Dendritic cell treated with granulocyte-macrophage colony-stimulating factor and Interleukin-4, amounts not matched to agents 40 ng/mL and 50 ng/mL, for 4 days (primary cell): ENCODE measurements at regions not wholly inside any gene's neighbourhood (a gene's known extent, or its start where the extent isn't known, plus 50 kb on each side); places are given as distances from the start of the nearest gene placed in this dataset.

Experiments
- H3K27ac Mint-ChIP-seq: one replicate; pipeline ENCODE4 v1.8.0; 2022; ENCODE audit warnings: mild to moderate bottlenecking, mixed read lengths
- H3K27me3 Mint-ChIP-seq: one replicate; pipeline ENCODE4 v1.8.0; 2022; ENCODE audit warnings: mild to moderate bottlenecking, mixed read lengths
- H3K36me3 Mint-ChIP-seq: one replicate; pipeline ENCODE4 v1.8.0; 2022; ENCODE audit warnings: low read depth, mixed read lengths
- H3K4me1 Mint-ChIP-seq: one replicate; pipeline ENCODE4 v1.8.0; 2022; ENCODE audit warnings: low read depth, mixed read lengths
- H3K4me3 Mint-ChIP-seq: one replicate; pipeline ENCODE4 v1.8.0; 2022; ENCODE audit warnings: mild to moderate bottlenecking, moderate library complexity, mixed read lengths
- H3K9me3 Mint-ChIP-seq: one replicate; pipeline ENCODE4 v1.8.0; 2022; ENCODE audit warnings: mixed read lengths
- intact Hi-C: fragments of 100-400 bp; cut with micrococcal nuclease; formaldehyde crosslinking; loops from one replicate; pipeline ENCODE4 v1.15.0; 2022

GRCh38 chr18:61738042-61738441, 154.8 kb downstream of the RNF152 start:
- peaks cover 3% of the 10 kb centered on the region for H3K27me3 Mint-ChIP-seq
- intact Hi-C loops: no loop called here
- H3K4me3 Mint-ChIP-seq: no peak overlapping the region
- H3K27ac Mint-ChIP-seq: peak overlapping the region; percentile 78
- H3K36me3 Mint-ChIP-seq: no peaks in the 10 kb centered on the region
- peaks cover 46% of the 10 kb centered on the region for H3K4me1 Mint-ChIP-seq
- H3K9me3 Mint-ChIP-seq: no peaks in the 10 kb centered on the region

GRCh38 chr18:61736133-61736532, 156.7 kb downstream of the RNF152 start:
- Mint-ChIP-seq H3K27ac (no peak overlapping the region), H3K9me3 (no peaks in the 10 kb centered on the region), H3K27me3 (peaks cover 5% of the 10 kb centered on the region), H3K4me3 (no peak overlapping the region), H3K36me3 (no peaks in the 10 kb centered on the region), H3K4me1 (peaks cover 44% of the 10 kb centered on the region)
- intact Hi-C loops: no loop called here

GRCh38 chr18:61735564-61736102, 157.2 kb downstream of the RNF152 start:
- Mint-ChIP-seq H3K4me3 (no peak overlapping the region), H3K27me3 (peaks cover 5% of the 10 kb centered on the region), H3K4me1 (peaks cover 42% of the 10 kb centered on the region), H3K27ac (no peak overlapping the region), H3K36me3 (no peaks in the 10 kb centered on the region), H3K9me3 (no peaks in the 10 kb centered on the region)
- intact Hi-C loops: no loop called here

- Mint-ChIP-seq H3K27ac (no peak overlapping the region), H3K4me3 (no peak overlapping the region), H3K27me3 (peaks cover 7% of the 10 kb centered on the region), H3K36me3 (no peaks in the 10 kb centered on the region), H3K9me3 (no peaks in the 10 kb centered on the region), H3K4me1 (peaks cover 36% of the 10 kb centered on the region)
- intact Hi-C loops: no loop called here
Observed at GRCh38 chr18:61734396-61734795, 158.4 kb downstream of the RNF152 start.

GRCh38 chr18:61732854-61733253, 160.0 kb downstream of the RNF152 start:
- no peaks in the 10 kb centered on the region for H3K36me3 Mint-ChIP-seq

GRCh38 chr18:61731693-61732376, 161.0 kb downstream of the RNF152 start:
- intact Hi-C loops: no loop called here
- H3K4me3 Mint-ChIP-seq: no peak overlapping the region

More at GRCh38 chr18:61732854-61733253, 160.0 kb downstream of the RNF152 start:
- Mint-ChIP-seq H3K4me1 (peaks cover 21% of the 10 kb centered on the region), H3K4me3 (no peak overlapping the region), H3K27me3 (peaks cover 15% of the 10 kb centered on the region), H3K9me3 (no peaks in the 10 kb centered on the region), H3K27ac (no peak overlapping the region)
- intact Hi-C loops: no loop called here

GRCh38 chr18:61731178-61731577, 161.6 kb downstream of the RNF152 start:
- Mint-ChIP-seq H3K4me3 (no peak overlapping the region), H3K4me1 (peaks cover 18% of the 10 kb centered on the region), H3K9me3 (peaks cover 12% of the 10 kb centered on the region), H3K27ac (no peak overlapping the region), H3K27me3 (peaks cover 16% of the 10 kb centered on the region), H3K36me3 (no peaks in the 10 kb centered on the region)
- intact Hi-C loops: no loop called here

More at GRCh38 chr18:61731693-61732376, 161.0 kb downstream of the RNF152 start:
- Mint-ChIP-seq H3K9me3 (peaks cover 5% of the 10 kb centered on the region), H3K36me3 (no peaks in the 10 kb centered on the region), H3K4me1 (peaks cover 18% of the 10 kb centered on the region), H3K27ac (no peak overlapping the region), H3K27me3 (peaks cover 15% of the 10 kb centered on the region)

- Mint-ChIP-seq H3K27ac (no peak overlapping the region), H3K36me3 (no peaks in the 10 kb centered on the region), H3K4me1 (peaks cover 18% of the 10 kb centered on the region), H3K9me3 (peaks cover 25% of the 10 kb centered on the region), H3K4me3 (no peak overlapping the region), H3K27me3 (peaks cover 25% of the 10 kb centered on the region)
- intact Hi-C loops: loop anchor here (10.0 kb wide), 1 partner anchor 95 kb away; no protein-coding TSS in a partner anchor
Observed at GRCh38 chr18:61729322-61729721, 163.5 kb downstream of the RNF152 start.

- peaks cover 25% of the 10 kb centered on the region for H3K9me3 Mint-ChIP-seq
- H3K4me1 Mint-ChIP-seq: peaks cover 7% of the 10 kb centered on the region
- intact Hi-C loops: loop anchor here (10.0 kb wide), 1 partner anchor 97 kb away; no protein-coding TSS in a partner anchor
- no peak overlapping the region for H3K27ac Mint-ChIP-seq
- peaks cover 31% of the 10 kb centered on the region for H3K27me3 Mint-ChIP-seq
- no peak overlapping the region for H3K4me3 Mint-ChIP-seq
- H3K36me3 Mint-ChIP-seq: no peaks in the 10 kb centered on the region
Observed at GRCh38 chr18:61727241-61728193, 165.3 kb downstream of the RNF152 start.

- H3K4me1 Mint-ChIP-seq: no peaks in the 10 kb centered on the region
- intact Hi-C loops: loop anchor here (10.0 kb wide), 1 partner anchor 100 kb away; no protein-coding TSS in a partner anchor
- H3K27ac Mint-ChIP-seq: no peak overlapping the region
- no peaks in the 10 kb centered on the region for H3K36me3 Mint-ChIP-seq
- peaks cover 41% of the 10 kb centered on the region for H3K27me3 Mint-ChIP-seq
- no peak overlapping the region for H3K4me3 Mint-ChIP-seq
- peaks cover 25% of the 10 kb centered on the region for H3K9me3 Mint-ChIP-seq
Observed at GRCh38 chr18:61724532-61724931, 168.3 kb downstream of the RNF152 start.

- Mint-ChIP-seq H3K36me3 (no peaks in the 10 kb centered on the region), H3K27me3 (peaks cover 42% of the 10 kb centered on the region), H3K4me1 (no peaks in the 10 kb centered on the region), H3K9me3 (peaks cover 24% of the 10 kb centered on the region), H3K27ac (no peak overlapping the region), H3K4me3 (no peak overlapping the region)
- intact Hi-C loops: loop anchor here (10.0 kb wide), 1 partner anchor 103 kb away; no protein-coding TSS in a partner anchor
Observed at GRCh38 chr18:61722247-61722646, 170.6 kb downstream of the RNF152 start.

GRCh38 chr18:61720496-61720895, 172.3 kb downstream of the RNF152 start:
- Mint-ChIP-seq H3K27ac (no peak overlapping the region), H3K36me3 (no peaks in the 10 kb centered on the region), H3K27me3 (peaks cover 36% of the 10 kb centered on the region), H3K4me1 (no peaks in the 10 kb centered on the region), H3K9me3 (peaks cover 6% of the 10 kb centered on the region), H3K4me3 (no peak overlapping the region)
- intact Hi-C loops: loop anchor here (10.0 kb wide), 1 partner anchor 104 kb away; no protein-coding TSS in a partner anchor

- Mint-ChIP-seq H3K36me3 (no peaks in the 10 kb centered on the region), H3K27me3 (peaks cover 30% of the 10 kb centered on the region), H3K9me3 (no peaks in the 10 kb centered on the region), H3K4me3 (no peak overlapping the region), H3K27ac (no peak overlapping the region), H3K4me1 (no peaks in the 10 kb centered on the region)
- intact Hi-C loops: loop anchor here (10.0 kb wide), 1 partner anchor 105 kb away; no protein-coding TSS in a partner anchor
Observed at GRCh38 chr18:61719671-61720070, 173.1 kb downstream of the RNF152 start.

- Mint-ChIP-seq H3K9me3 (no peaks in the 10 kb centered on the region), H3K36me3 (no peaks in the 10 kb centered on the region), H3K27ac (no peak overlapping the region), H3K4me3 (no peak overlapping the region), H3K4me1 (no peaks in the 10 kb centered on the region), H3K27me3 (peaks cover 30% of the 10 kb centered on the region)
- intact Hi-C loops: no loop called here
Observed at GRCh38 chr18:61718944-61719343, 173.9 kb downstream of the RNF152 start.
